CD4-positive, alpha-beta T cell treated with Interferon alpha-2 for 1 hour (primary cell): ENCODE measurements at regions not wholly inside any gene's neighbourhood (a gene's known extent, or its start where the extent isn't known, plus 50 kb on each side); places are given as distances from the start of the nearest gene placed in this dataset.

Experiments used
- DNase-seq, 2 donors: peaks; one replicate each; pipeline ENCODE4 v3.0.0-alpha.2; 2020 to 2022

GRCh38 chr20:50313827-50314677, 123.4 kb downstream of the CEBPB start:
- no peak for DNase-seq

GRCh38 chr20:50314678-50315335, 124.2 kb downstream of the CEBPB start:
- DNase-seq: no peak

GRCh38 chr20:50315586-50316551, 125.2 kb downstream of the CEBPB start:
- no peak for DNase-seq

- DNase-seq: no peak
Observed at GRCh38 chr20:50317116-50317515, 126.5 kb downstream of the CEBPB start.

- no peak for DNase-seq
Observed at GRCh38 chr20:50317609-50318008, 127.0 kb downstream of the CEBPB start.

- no peak for DNase-seq
Observed at GRCh38 chr20:50318710-50319109, 128.1 kb downstream of the CEBPB start.

GRCh38 chr20:50320005-50320900, 129.6 kb downstream of the CEBPB start:
- no peak for DNase-seq

GRCh38 chr20:50320901-50321796, 130.5 kb downstream of the CEBPB start:
- peak in 1 of 2 donors; percentile 29 for DNase-seq

- DNase-seq: no peak
Observed at GRCh38 chr20:50321797-50322480, 131.3 kb downstream of the CEBPB start.

- no peak for DNase-seq
Observed at GRCh38 chr20:50322703-50323131, 132.1 kb downstream of the CEBPB start.

- no peak for DNase-seq
Observed at GRCh38 chr20:50323209-50323608, 132.6 kb downstream of the CEBPB start.

GRCh38 chr20:50323777-50324775, 133.4 kb downstream of the CEBPB start:
- no peak for DNase-seq

GRCh38 chr20:50325215-50325614, 134.6 kb downstream of the CEBPB start:
- DNase-seq: no peak

- no peak for DNase-seq
Observed at GRCh38 chr20:50325651-50326050, 135.0 kb downstream of the CEBPB start.

- no peak for DNase-seq
Observed at GRCh38 chr20:50327666-50328065, 137.0 kb downstream of the CEBPB start.

- no peak for DNase-seq
Observed at GRCh38 chr20:50328222-50328979, 137.8 kb downstream of the CEBPB start.

GRCh38 chr20:50328996-50329898, 138.6 kb downstream of the CEBPB start:
- no peak for DNase-seq
